ENCODE measurements at regions not wholly inside any gene's neighbourhood (a gene's known extent, or its start where the extent isn't known, plus 50 kb on each side); places are given as distances from the start of the nearest gene placed in this dataset.

GRCh38 chrY:15349351-15349750 is 825.0 kb downstream of the NLGN4Y start:
- Mint-ChIP-seq H3K36me3 (no peaks in the 10 kb centered on the region), H3K27me3 (peaks cover 0 to 4% of the 10 kb centered on the region in 2 donors), H3K4me1 (peaks cover 0 to 3% (median 0%) of the 10 kb centered on the region in 4 donors), H3K27ac (no peak overlapping the region), H3K4me3 (no peak overlapping the region), H3K9me3 (no peaks in the 10 kb centered on the region)
- Histone ChIP-seq H3K4me1 (ENCODE audit: insufficient read depth, low read length) (no peaks in the 10 kb centered on the region), H3K27ac (ENCODE audit: low read depth, low read length) (no peak overlapping the region), H3K9me3 (ENCODE audit: control insufficient read depth in 1 of 2, low read length in 2 of 2) (no peaks in the 10 kb centered on the region), H3K27me3 (ENCODE audit: insufficient read depth, low read length) (no peaks in the 10 kb centered on the region), H3K36me3 (ENCODE audit: insufficient read depth, low read length) (no peaks in the 10 kb centered on the region), H3K4me3 (ENCODE audit: low read length in 2 of 2) (no peak overlapping the region)
- ChIA-PET CTCF (ENCODE audit: partially characterized antibody) (no interaction called here), POLR2A (ENCODE audit: partially characterized antibody) (no interaction called here)
- DNase-seq = no peak
- intact Hi-C loops (cut with micrococcal nuclease) = no loop called here

- H3K36me3 Mint-ChIP-seq = no peaks in the 10 kb centered on the region
- no peak overlapping the region for H3K27ac ChIP-seq (ENCODE audit: low read depth, low read length)
- DNase-seq = no peak
- H3K4me1 Mint-ChIP-seq = peaks cover 0 to 6% (median 2%) of the 10 kb centered on the region in 4 donors
- H3K27ac Mint-ChIP-seq = peak overlapping the region in 1 of 7 donors; percentile 42
- no peaks in the 10 kb centered on the region for H3K9me3 Mint-ChIP-seq
- ChIA-PET CTCF (ENCODE audit: partially characterized antibody) (no interaction called here), POLR2A (ENCODE audit: partially characterized antibody) (no interaction called here)
- H3K4me3 Mint-ChIP-seq = no peak overlapping the region
- no peaks in the 10 kb centered on the region for H3K27me3 ChIP-seq (ENCODE audit: insufficient read depth, low read length)
- H3K27me3 Mint-ChIP-seq = peaks cover 0 to 2% of the 10 kb centered on the region in 2 donors
- no peak overlapping the region for H3K4me3 ChIP-seq (ENCODE audit: low read length in 2 of 2)
- intact Hi-C loops (cut with micrococcal nuclease) = no loop called here
- H3K9me3 ChIP-seq (ENCODE audit: control insufficient read depth in 1 of 2, low read length in 2 of 2) = no peaks in the 10 kb centered on the region
- H3K4me1 ChIP-seq (ENCODE audit: insufficient read depth, low read length) = no peaks in the 10 kb centered on the region
- no peaks in the 10 kb centered on the region for H3K36me3 ChIP-seq (ENCODE audit: insufficient read depth, low read length)
Measured at GRCh38 chrY:15355321-15355720, 831.0 kb downstream of the NLGN4Y start.

- Mint-ChIP-seq H3K9me3 (no peaks in the 10 kb centered on the region), H3K4me3 (no peak overlapping the region), H3K27me3 (no peaks in the 10 kb centered on the region), H3K27ac (no peak overlapping the region), H3K36me3 (no peaks in the 10 kb centered on the region), H3K4me1 (peaks cover 0 to 3% (median under 1%) of the 10 kb centered on the region in 4 donors)
- no peak overlapping the region for H3K4me3 ChIP-seq (ENCODE audit: low read length in 2 of 2)
- POLR2A ChIA-PET (ENCODE audit: partially characterized antibody) = no interaction called here
- no peak for DNase-seq
- intact Hi-C loops (cut with micrococcal nuclease) = no loop called here
- CTCF ChIA-PET (ENCODE audit: partially characterized antibody) = no interaction called here
- no peaks in the 10 kb centered on the region for H3K27me3 ChIP-seq (ENCODE audit: insufficient read depth, low read length)
- H3K27ac ChIP-seq (ENCODE audit: low read depth, low read length) = no peak overlapping the region
- H3K4me1 ChIP-seq (ENCODE audit: insufficient read depth, low read length) = no peaks in the 10 kb centered on the region
- H3K36me3 ChIP-seq (ENCODE audit: insufficient read depth, low read length) = no peaks in the 10 kb centered on the region
- no peaks in the 10 kb centered on the region for H3K9me3 ChIP-seq (ENCODE audit: control insufficient read depth in 1 of 2, low read length in 2 of 2)
Measured at GRCh38 chrY:15360471-15360870, 836.1 kb downstream of the NLGN4Y start.

- peaks cover 3 to 6% of the 10 kb centered on the region in 2 donors for H3K27me3 Mint-ChIP-seq
- intact Hi-C loops (cut with micrococcal nuclease) = no loop called here
Measured at GRCh38 chrY:15364996-15365395, 840.7 kb downstream of the NLGN4Y start.

GRCh38 chrY:15368786-15369185 is 844.5 kb downstream of the NLGN4Y start:
- H3K27ac Mint-ChIP-seq = no peak overlapping the region
- H3K27me3 Mint-ChIP-seq = peaks cover 3 to 11% of the 10 kb centered on the region in 2 donors
- Histone ChIP-seq H3K4me3 (ENCODE audit: low read length in 2 of 2) (no peak overlapping the region), H3K27me3 (ENCODE audit: insufficient read depth, low read length) (no peaks in the 10 kb centered on the region), H3K27ac (ENCODE audit: low read depth, low read length) (no peak overlapping the region), H3K9me3 (ENCODE audit: control insufficient read depth in 1 of 2, low read length in 2 of 2) (no peaks in the 10 kb centered on the region), H3K4me1 (ENCODE audit: insufficient read depth, low read length) (no peaks in the 10 kb centered on the region), H3K36me3 (ENCODE audit: insufficient read depth, low read length) (no peaks in the 10 kb centered on the region)
- no peak for DNase-seq
- H3K4me3 Mint-ChIP-seq = no peak overlapping the region
- no peaks in the 10 kb centered on the region for H3K4me1 Mint-ChIP-seq
- no peaks in the 10 kb centered on the region for H3K9me3 Mint-ChIP-seq
- intact Hi-C loops (cut with micrococcal nuclease) = no loop called here
- POLR2A ChIA-PET (ENCODE audit: partially characterized antibody) = no interaction called here
- no peaks in the 10 kb centered on the region for H3K36me3 Mint-ChIP-seq
- CTCF ChIA-PET (ENCODE audit: partially characterized antibody) = no interaction called here

More at GRCh38 chrY:15364996-15365395, 840.7 kb downstream of the NLGN4Y start:
- Mint-ChIP-seq H3K36me3 (no peaks in the 10 kb centered on the region), H3K4me1 (no peaks in the 10 kb centered on the region), H3K4me3 (no peak overlapping the region), H3K27ac (no peak overlapping the region), H3K9me3 (no peaks in the 10 kb centered on the region)
- Histone ChIP-seq H3K36me3 (ENCODE audit: insufficient read depth, low read length) (no peaks in the 10 kb centered on the region), H3K9me3 (ENCODE audit: control insufficient read depth in 1 of 2, low read length in 2 of 2) (no peaks in the 10 kb centered on the region), H3K27me3 (ENCODE audit: insufficient read depth, low read length) (no peaks in the 10 kb centered on the region), H3K4me3 (ENCODE audit: low read length in 2 of 2) (no peak overlapping the region), H3K4me1 (ENCODE audit: insufficient read depth, low read length) (no peaks in the 10 kb centered on the region), H3K27ac (ENCODE audit: low read depth, low read length) (no peak overlapping the region)
- ChIA-PET POLR2A (ENCODE audit: partially characterized antibody) (no interaction called here), CTCF (ENCODE audit: partially characterized antibody) (no interaction called here)
- no peak for DNase-seq

- Histone ChIP-seq H3K27me3 (ENCODE audit: insufficient read depth, low read length) (no peaks in the 10 kb centered on the region), H3K27ac (ENCODE audit: low read depth, low read length) (no peak overlapping the region), H3K4me1 (ENCODE audit: insufficient read depth, low read length) (no peaks in the 10 kb centered on the region), H3K36me3 (ENCODE audit: insufficient read depth, low read length) (no peaks in the 10 kb centered on the region), H3K4me3 (ENCODE audit: low read length in 2 of 2) (no peak overlapping the region), H3K9me3 (ENCODE audit: control insufficient read depth in 1 of 2, low read length in 2 of 2) (no peaks in the 10 kb centered on the region)
- intact Hi-C loops (cut with micrococcal nuclease) = no loop called here
- Mint-ChIP-seq H3K36me3 (no peaks in the 10 kb centered on the region), H3K9me3 (no peaks in the 10 kb centered on the region), H3K27me3 (no peaks in the 10 kb centered on the region), H3K4me1 (no peaks in the 10 kb centered on the region), H3K27ac (no peak overlapping the region), H3K4me3 (no peak overlapping the region)
- DNase-seq = no peak
- POLR2A ChIA-PET (ENCODE audit: partially characterized antibody) = no interaction called here
- CTCF ChIA-PET (ENCODE audit: partially characterized antibody) = no interaction called here
Measured at GRCh38 chrY:15385178-15385577, 860.8 kb downstream of the NLGN4Y start.

- Histone ChIP-seq H3K4me1 (ENCODE audit: insufficient read depth, low read length) (no peaks in the 10 kb centered on the region), H3K27ac (ENCODE audit: low read depth, low read length) (no peak overlapping the region), H3K9me3 (ENCODE audit: control insufficient read depth in 1 of 2, low read length in 2 of 2) (no peaks in the 10 kb centered on the region), H3K36me3 (ENCODE audit: insufficient read depth, low read length) (no peaks in the 10 kb centered on the region), H3K4me3 (ENCODE audit: low read length in 2 of 2) (no peak overlapping the region), H3K27me3 (ENCODE audit: insufficient read depth, low read length) (no peaks in the 10 kb centered on the region)
- POLR2A ChIA-PET (ENCODE audit: partially characterized antibody) = no interaction called here
- CTCF ChIA-PET (ENCODE audit: partially characterized antibody) = no interaction called here
- no peaks in the 10 kb centered on the region for H3K36me3 Mint-ChIP-seq
- H3K27ac Mint-ChIP-seq = no peak overlapping the region
- DNase-seq = no peak
- H3K9me3 Mint-ChIP-seq = peaks cover 0 to 2% (median 0%) of the 10 kb centered on the region in 8 donors
- no peaks in the 10 kb centered on the region for H3K4me1 Mint-ChIP-seq
- no peaks in the 10 kb centered on the region for H3K27me3 Mint-ChIP-seq
- intact Hi-C loops (cut with micrococcal nuclease) = no loop called here
- no peak overlapping the region for H3K4me3 Mint-ChIP-seq
Measured at GRCh38 chrY:15397556-15398280, 873.4 kb downstream of the NLGN4Y start.

GRCh38 chrY:15402451-15402850 is 878.1 kb downstream of the NLGN4Y start:
- no peak overlapping the region for H3K4me3 ChIP-seq (ENCODE audit: low read length in 2 of 2)
- H3K9me3 ChIP-seq (ENCODE audit: control insufficient read depth in 1 of 2, low read length in 2 of 2) = no peaks in the 10 kb centered on the region
- H3K4me1 Mint-ChIP-seq = no peaks in the 10 kb centered on the region
- H3K36me3 ChIP-seq (ENCODE audit: insufficient read depth, low read length) = no peaks in the 10 kb centered on the region
- H3K27me3 Mint-ChIP-seq = peaks cover 0 to 4% of the 10 kb centered on the region in 2 donors
- H3K9me3 Mint-ChIP-seq = peaks cover 0 to 2% (median 0%) of the 10 kb centered on the region in 8 donors
- H3K36me3 Mint-ChIP-seq = no peaks in the 10 kb centered on the region
- no peak overlapping the region for H3K4me3 Mint-ChIP-seq
- H3K4me1 ChIP-seq (ENCODE audit: insufficient read depth, low read length) = no peaks in the 10 kb centered on the region
- H3K27ac ChIP-seq (ENCODE audit: low read depth, low read length) = no peak overlapping the region
- H3K27ac Mint-ChIP-seq = no peak overlapping the region
- DNase-seq = no peak
- ChIA-PET CTCF (ENCODE audit: partially characterized antibody) (no interaction called here), POLR2A (ENCODE audit: partially characterized antibody) (no interaction called here)
- H3K27me3 ChIP-seq (ENCODE audit: insufficient read depth, low read length) = no peaks in the 10 kb centered on the region
- intact Hi-C loops (cut with micrococcal nuclease) = no loop called here
